ENCODE measurements at regions not wholly inside any gene's neighbourhood (a gene's known extent, or its start where the extent isn't known, plus 50 kb on each side); places are given as distances from the start of the nearest gene placed in this dataset.

GRCh38 chr12:110972866-110973265 lies 52.5 kb upstream of the MYL2 start:
- no peak for DNase-seq (ENCODE audit: extremely low read depth, insufficient read length)
- no peaks in the 10 kb centered on the region for H3K36me3 ChIP-seq (ENCODE audit: control insufficient read depth, insufficient read depth, low read length)
- no peak for TF ChIP-seq CTCF (IDR thresholded peaks at IDR 0.05; ENCODE audit: insufficient read depth, low read length, poor library complexity, severe bottlenecking)

GRCh38 chr12:110971936-110972335 lies 51.6 kb upstream of the MYL2 start:
- no peaks in the 10 kb centered on the region for H3K36me3 ChIP-seq (ENCODE audit: control insufficient read depth, insufficient read depth, low read length)
- TF ChIP-seq CTCF (IDR thresholded peaks at IDR 0.05; ENCODE audit: insufficient read depth, low read length, poor library complexity, severe bottlenecking), result no peak
- 0 out of 2 replicates have a peak, but pooled peaks cover 1% of the 10 kb centered on the region for H3K27me3 ChIP-seq (replicated peaks; ENCODE audit: control insufficient read depth, insufficient read depth, low read length)
- DNase-seq (ENCODE audit: extremely low read depth, insufficient read length), result no peak
- H3K4me3 ChIP-seq (replicated peaks; ENCODE audit: low read depth, low read length), result no peak overlapping the region

More at GRCh38 chr12:110972866-110973265, 52.5 kb upstream of the MYL2 start:
- no peak overlapping the region for H3K4me3 ChIP-seq (replicated peaks; ENCODE audit: low read depth, low read length)
- H3K27me3 ChIP-seq (replicated peaks; ENCODE audit: control insufficient read depth, insufficient read depth, low read length), result 0 out of 2 replicates have a peak, but pooled peaks cover 1% of the 10 kb centered on the region

DNA sequence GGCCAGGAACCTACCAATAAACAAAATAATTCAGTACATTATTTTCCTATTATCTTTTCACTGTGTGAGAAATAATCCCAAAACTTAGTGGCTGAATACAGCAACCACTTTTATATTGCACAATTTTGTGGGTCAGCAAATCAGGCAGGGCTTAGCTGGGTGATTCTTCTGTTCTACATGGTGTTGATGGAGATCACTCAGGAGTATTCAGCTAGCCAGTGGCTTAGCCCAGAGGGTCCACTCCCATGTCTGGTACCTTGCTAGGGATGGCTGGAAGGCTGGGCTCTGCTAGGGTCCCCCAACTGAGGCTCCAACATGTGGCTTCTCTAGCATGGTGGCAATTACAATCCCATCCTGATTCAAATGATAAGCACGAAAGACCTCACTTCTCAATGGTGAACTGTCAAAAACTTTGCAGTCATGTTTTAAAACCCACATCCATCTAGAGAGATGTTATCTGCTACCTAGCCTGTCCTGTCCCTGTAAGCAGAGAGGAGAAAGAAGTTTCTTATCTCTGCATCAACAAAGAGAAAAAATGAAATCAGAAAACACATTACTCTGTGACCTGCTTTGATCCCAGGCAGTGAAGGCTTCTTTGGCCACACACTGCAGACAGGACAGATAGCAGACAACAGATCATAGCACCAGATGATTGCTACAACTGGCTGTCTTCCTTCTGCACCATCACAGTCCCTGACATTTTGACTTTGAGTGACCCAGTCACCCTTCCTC lies 51.0 kb upstream of the MYL2 start:
- no peak for TF ChIP-seq CTCF (IDR thresholded peaks at IDR 0.05; ENCODE audit: insufficient read depth, low read length, poor library complexity, severe bottlenecking)
- H3K27me3 ChIP-seq (replicated peaks; ENCODE audit: control insufficient read depth, insufficient read depth, low read length), result peaks cover 1% of the 10 kb centered on the region; the same call in 1 of the 2 replicates
- no peaks in the 10 kb centered on the region for H3K36me3 ChIP-seq (ENCODE audit: control insufficient read depth, insufficient read depth, low read length)
- DNase-seq (ENCODE audit: extremely low read depth, insufficient read length), result no peak
- H3K4me3 ChIP-seq (replicated peaks; ENCODE audit: low read depth, low read length), result no peak overlapping the region

Measured in GM06990 (cell line).